ENCODE measurements at regions not wholly inside any gene's neighbourhood (a gene's known extent, or its start where the extent isn't known, plus 50 kb on each side); places are given as distances from the start of the nearest gene placed in this dataset.

- TF ChIP-seq CBX5 (IDR thresholded peaks at IDR 0.05; ENCODE audit: low read depth, low read length) = no peak
- no peak for TF ChIP-seq FOSL1 (IDR thresholded peaks at IDR 0.05; ENCODE audit: insufficient read depth, low read depth, low read length)
- TF ChIP-seq RXRA (IDR thresholded peaks at IDR 0.05; ENCODE audit: insufficient read depth, low read depth, low read length) = no peak
- TF ChIP-seq CHD1 (IDR thresholded peaks at IDR 0.05; ENCODE audit: low read depth, low read length) = no peak
- no peak for TF ChIP-seq SP4 (IDR thresholded peaks at IDR 0.05; ENCODE audit: low read length)
Observed at GRCh38 chr12:9509464-9510161, 98.1 kb downstream of the KLRB1 start.
